HG03097 (cell line): ENCODE measurements at regions not wholly inside any gene's neighbourhood (a gene's known extent, or its start where the extent isn't known, plus 50 kb on each side); places are given as distances from the start of the nearest gene placed in this dataset.
A peak's percentile ranks its signal among the peaks of the same experiment; 100 is the strongest.
"Not testable (repeated sequence)": the region's sequence is repeated elsewhere in the genome, so short reads cannot be mapped to it uniquely, and the experiment has no call there.

Experiments used
- ATAC-seq: cut with Tn5 transposase; IDR thresholded peaks from one replicate; pipeline ENCODE4 v1.9.1; 2021; ENCODE audit not compliant: unreplicated experiment, low FRiP score

- no peak for ATAC-seq
These were observed 160.2 kb downstream of the URI1 start for GRCh38 chr19:30102239-30102638.

- no peak for ATAC-seq
These were observed 160.6 kb downstream of the URI1 start for GRCh38 chr19:30102666-30103065.

- ATAC-seq = no peak
These were observed 161.9 kb downstream of the URI1 start for GRCh38 chr19:30103981-30104380.

GRCh38 chr19:30105316-30105715 lies 163.3 kb downstream of the URI1 start:
- ATAC-seq = no peak

- ATAC-seq = peak; percentile 52
These were observed 163.7 kb downstream of the URI1 start for GRCh38 chr19:30105727-30106126.

- ATAC-seq = no peak
These were observed 164.5 kb downstream of the URI1 start for GRCh38 chr19:30106417-30107095.

GRCh38 chr19:30107251-30107650 lies 165.2 kb downstream of the URI1 start:
- no peak for ATAC-seq

GRCh38 chr19:30109565-30109964 lies 167.5 kb downstream of the URI1 start:
- no peak for ATAC-seq

GRCh38 chr19:30111021-30111855 lies 169.2 kb downstream of the URI1 start:
- ATAC-seq = no peak

GRCh38 chr19:30112171-30112570 lies 170.1 kb downstream of the URI1 start:
- no peak for ATAC-seq

- ATAC-seq = no peak
These were observed 170.6 kb downstream of the URI1 start for GRCh38 chr19:30112666-30113065.

GRCh38 chr19:30113186-30113585 lies 171.1 kb downstream of the URI1 start:
- no peak for ATAC-seq

- ATAC-seq = not testable (repeated sequence)
These were observed 172.1 kb downstream of the URI1 start for GRCh38 chr19:30114095-30114494.

- ATAC-seq = no peak
These were observed 173.9 kb downstream of the URI1 start for GRCh38 chr19:30115947-30116346.

GRCh38 chr19:30116530-30116929 lies 174.5 kb downstream of the URI1 start:
- no peak for ATAC-seq

- ATAC-seq = no peak
These were observed 175.0 kb downstream of the URI1 start for GRCh38 chr19:30116984-30117555.

- ATAC-seq = no peak
These were observed 175.7 kb downstream of the URI1 start for GRCh38 chr19:30117636-30118145.

GRCh38 chr19:30118221-30118620 lies 176.2 kb downstream of the URI1 start:
- ATAC-seq = no peak

GRCh38 chr19:30118760-30119159 lies 176.7 kb downstream of the URI1 start:
- ATAC-seq = no peak

- ATAC-seq = no peak
These were observed 177.3 kb downstream of the URI1 start for GRCh38 chr19:30119180-30119908.
